ENCODE measurements at regions not wholly inside any gene's neighbourhood (a gene's known extent, or its start where the extent isn't known, plus 50 kb on each side); places are given as distances from the start of the nearest gene placed in this dataset.
"Not testable (repeated sequence)": the region's sequence is repeated elsewhere in the genome, so short reads cannot be mapped to it uniquely, and the experiment has no call there.

- TF ChIP-seq CTCF (IDR thresholded peaks at IDR 0.05; ENCODE audit: low read depth, low read length) = no peak
Measured at GRCh38 chr3:112718967-112719366, 78.0 kb upstream of the CCDC80 start.

DNA sequence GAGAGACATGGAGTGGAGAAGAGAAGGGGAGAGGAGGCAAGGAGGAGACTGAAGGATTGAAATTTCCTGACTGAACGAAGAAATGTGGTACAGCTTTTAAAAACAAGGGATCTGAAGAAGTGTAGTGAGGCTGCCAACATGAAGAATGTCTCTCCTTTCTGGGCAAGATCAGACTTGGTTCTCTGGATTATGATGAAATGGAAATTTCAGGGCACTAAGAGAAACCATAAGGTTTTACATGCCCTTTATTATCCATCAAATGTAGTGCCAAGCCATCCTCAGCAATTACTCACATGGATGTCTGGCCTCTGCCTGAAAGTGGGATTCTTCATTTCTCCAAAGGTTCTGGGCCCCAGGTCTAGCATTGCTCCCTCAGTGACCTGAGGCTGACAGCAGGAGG lies 77.6 kb upstream of the CCDC80 start:
- no peak for TF ChIP-seq CTCF (IDR thresholded peaks at IDR 0.05; ENCODE audit: low read depth, low read length)
- no peak overlapping the region for H3K4me3 ChIP-seq (ENCODE audit: low read depth, low read length)

More at GRCh38 chr3:112718967-112719366, 78.0 kb upstream of the CCDC80 start:
- H3K4me3 ChIP-seq (ENCODE audit: low read depth, low read length) = no peak overlapping the region

- no peak for TF ChIP-seq CTCF (IDR thresholded peaks at IDR 0.05; ENCODE audit: low read depth, low read length)
- no peak overlapping the region for H3K4me3 ChIP-seq (ENCODE audit: low read depth, low read length)
Measured at GRCh38 chr3:112709911-112710310, 69.0 kb upstream of the CCDC80 start.

- TF ChIP-seq CTCF (IDR thresholded peaks at IDR 0.05; ENCODE audit: low read depth, low read length) = no peak
- H3K4me3 ChIP-seq (ENCODE audit: low read depth, low read length) = no peak overlapping the region
Measured at GRCh38 chr3:112699436-112699978, 58.6 kb upstream of the CCDC80 start.

- not testable (repeated sequence) for H3K4me3 ChIP-seq (ENCODE audit: low read depth, low read length)
Measured at GRCh38 chr3:112698442-112698841, 57.5 kb upstream of the CCDC80 start.

- H3K4me3 ChIP-seq (ENCODE audit: low read depth, low read length) = not testable (repeated sequence)
Measured at GRCh38 chr3:112696244-112696643, 55.3 kb upstream of the CCDC80 start.

- not testable (repeated sequence) for H3K4me3 ChIP-seq (ENCODE audit: low read depth, low read length)
Measured at GRCh38 chr3:112695377-112696108, 54.6 kb upstream of the CCDC80 start.

DNA sequence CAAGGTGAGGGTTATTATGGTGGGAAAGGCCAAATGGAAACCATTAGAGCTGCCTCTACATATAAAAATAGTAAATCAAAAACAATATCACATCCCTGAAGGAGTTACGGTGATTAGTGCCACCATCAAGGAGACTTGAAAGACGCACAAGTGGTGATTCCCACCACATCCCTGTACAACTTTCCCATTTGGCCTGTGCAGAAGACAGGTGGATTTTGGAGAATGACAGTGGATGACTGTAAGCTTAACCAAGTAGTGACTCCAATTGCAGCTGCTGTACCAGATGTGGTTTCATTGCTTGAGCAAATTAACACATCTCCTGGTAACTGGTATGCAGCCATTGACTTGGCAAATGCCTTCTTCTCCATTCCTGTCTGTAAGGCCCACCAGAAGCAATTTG lies 54.0 kb upstream of the CCDC80 start:
- not testable (repeated sequence) for H3K4me3 ChIP-seq (ENCODE audit: low read depth, low read length)

GRCh38 chr3:112693186-112693585 lies 52.2 kb upstream of the CCDC80 start:
- H3K4me3 ChIP-seq (ENCODE audit: low read depth, low read length) = no peak overlapping the region
- TF ChIP-seq CTCF (IDR thresholded peaks at IDR 0.05; ENCODE audit: low read depth, low read length) = no peak

All from WI38 (cell line).